Esophagus mucosa (tissue), 1 donor: ENCODE measurements at regions not wholly inside any gene's neighbourhood (a gene's known extent, or its start where the extent isn't known, plus 50 kb on each side); places are given as distances from the start of the nearest gene placed in this dataset.
"Not testable (repeated sequence)": the region's sequence is repeated elsewhere in the genome, so short reads cannot be mapped to it uniquely, and the experiment has no call there.

Source experiments
- ATAC-seq: fragments of 200-7000 bp; cut with Tn5 transposase; one replicate; pipeline ENCODE4 v1.9.1; 2020
- donor health status: DM: yes; HTN: yes; CAD: no.

DNA sequence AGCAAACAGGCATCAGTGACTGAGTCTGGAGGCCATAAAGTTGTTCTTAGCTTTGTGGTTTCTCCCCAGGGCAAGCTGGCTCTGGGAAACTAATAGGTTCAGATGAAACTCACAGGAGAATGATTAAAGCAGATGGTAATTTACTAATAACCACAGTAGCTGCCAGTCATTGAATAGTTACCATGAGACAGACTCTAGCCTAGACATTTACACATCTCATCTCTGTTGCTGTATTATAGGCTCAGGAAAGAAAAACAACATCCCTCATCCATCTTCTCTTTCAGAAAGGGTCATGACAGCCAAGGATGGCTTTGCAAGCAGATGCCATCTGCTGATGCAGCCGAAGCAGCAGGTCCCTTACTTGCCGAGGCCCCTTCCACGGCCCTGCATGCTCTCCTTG lies 314.0 kb upstream of the ID2 start:
- no peak for ATAC-seq

- ATAC-seq = no peak
Observed at GRCh38 chr2:8368463-8368862, 313.4 kb upstream of the ID2 start.

GRCh38 chr2:8369522-8369921 lies 312.3 kb upstream of the ID2 start:
- no peak for ATAC-seq

- ATAC-seq = no peak
Observed at GRCh38 chr2:8370258-8370802, 311.5 kb upstream of the ID2 start.

DNA sequence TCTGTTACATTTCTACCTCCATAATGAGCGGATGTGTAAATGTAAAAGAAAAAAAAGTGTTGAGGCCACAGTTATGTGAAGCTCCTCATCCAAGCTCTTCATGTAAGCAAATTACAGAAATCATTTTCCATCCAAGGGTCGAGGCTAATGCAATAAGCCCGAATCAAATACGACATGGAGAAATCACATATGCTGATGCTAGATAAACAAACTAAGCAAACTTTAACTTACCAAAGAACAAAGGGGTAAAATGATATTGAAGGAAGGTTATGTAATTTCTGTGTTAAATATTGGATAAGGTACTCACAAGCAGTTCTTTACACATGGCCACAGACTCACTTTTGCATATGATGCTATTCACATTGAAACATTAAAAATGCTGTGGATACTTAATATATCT lies 310.2 kb upstream of the ID2 start:
- ATAC-seq = no peak

DNA sequence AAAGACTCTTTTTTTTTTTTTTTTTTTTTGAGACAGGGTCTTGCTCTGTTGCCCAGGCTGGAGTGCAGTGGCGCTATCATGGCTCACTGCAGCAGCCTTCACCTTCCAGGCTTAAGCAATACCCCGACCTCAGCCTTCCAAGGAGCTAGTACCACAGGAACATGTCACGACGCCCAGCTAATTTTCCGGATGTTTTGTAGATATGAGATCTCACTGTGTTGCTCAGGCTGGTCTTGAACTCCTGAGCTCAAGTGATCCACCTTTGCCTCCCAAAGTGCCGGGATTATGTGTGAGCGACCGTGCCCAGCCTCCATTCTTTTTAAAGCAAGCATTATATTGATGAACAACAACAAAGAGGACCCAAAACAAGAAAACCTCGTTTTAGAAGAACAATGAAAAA lies 307.1 kb upstream of the ID2 start:
- no peak for ATAC-seq

DNA sequence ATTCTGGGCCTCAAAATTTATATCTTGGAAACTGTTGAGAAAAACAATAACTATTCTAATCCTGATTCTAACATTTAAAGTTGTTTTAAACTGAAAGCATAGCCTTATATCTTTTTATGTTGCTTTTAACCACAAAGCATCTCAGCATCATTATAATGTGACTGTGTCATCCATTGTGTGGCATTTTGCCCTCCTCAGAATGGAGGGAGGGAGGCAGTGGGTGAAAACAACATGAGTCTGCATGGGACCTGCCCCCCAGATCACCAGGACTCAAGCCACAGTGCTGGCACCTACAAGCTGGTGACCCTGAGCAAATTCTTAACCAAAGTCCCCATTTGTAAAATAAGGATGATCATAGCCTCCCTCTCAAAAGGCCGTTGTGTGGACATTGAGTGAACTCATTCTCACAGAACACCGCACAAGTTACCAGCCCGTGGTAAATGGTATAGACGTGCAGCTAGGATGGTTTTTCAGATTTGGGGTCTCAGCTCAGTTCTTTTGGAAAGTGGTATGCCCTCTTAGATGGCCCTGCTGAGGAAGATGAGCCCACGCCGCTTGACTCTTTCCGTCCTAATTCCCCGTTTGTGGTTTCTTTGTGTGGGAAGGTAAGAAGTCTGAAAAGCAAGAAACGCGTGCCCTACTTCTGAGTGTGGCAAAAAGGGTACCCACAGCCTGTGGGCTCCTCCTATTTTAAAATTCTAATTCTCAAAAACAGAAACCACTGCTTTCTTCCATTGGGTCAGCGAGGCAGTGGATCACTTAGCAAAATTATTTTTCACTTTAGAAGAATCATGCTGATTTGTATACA lies 305.0 kb upstream of the ID2 start:
- no peak for ATAC-seq

- ATAC-seq = no peak
Observed at GRCh38 chr2:8378016-8378810, 303.6 kb upstream of the ID2 start.

DNA sequence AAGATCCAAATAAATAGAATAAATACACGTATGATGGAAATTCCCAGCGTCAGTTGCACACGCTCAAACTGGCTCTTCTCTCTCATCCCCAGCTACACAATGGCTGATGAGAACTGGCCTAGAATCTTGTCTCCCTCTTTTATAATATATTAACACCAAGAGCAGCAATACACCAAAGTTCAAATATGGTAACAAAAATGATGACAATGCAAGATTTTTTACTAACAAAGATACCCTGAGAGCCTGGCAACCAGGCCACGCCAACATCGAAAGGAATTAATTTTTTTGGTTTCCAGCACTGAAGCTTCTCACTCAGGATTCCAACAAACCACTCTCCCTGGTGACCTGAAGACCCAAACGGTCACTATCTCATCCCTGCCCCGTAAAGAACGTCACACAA lies 302.7 kb upstream of the ID2 start:
- no peak for ATAC-seq

DNA sequence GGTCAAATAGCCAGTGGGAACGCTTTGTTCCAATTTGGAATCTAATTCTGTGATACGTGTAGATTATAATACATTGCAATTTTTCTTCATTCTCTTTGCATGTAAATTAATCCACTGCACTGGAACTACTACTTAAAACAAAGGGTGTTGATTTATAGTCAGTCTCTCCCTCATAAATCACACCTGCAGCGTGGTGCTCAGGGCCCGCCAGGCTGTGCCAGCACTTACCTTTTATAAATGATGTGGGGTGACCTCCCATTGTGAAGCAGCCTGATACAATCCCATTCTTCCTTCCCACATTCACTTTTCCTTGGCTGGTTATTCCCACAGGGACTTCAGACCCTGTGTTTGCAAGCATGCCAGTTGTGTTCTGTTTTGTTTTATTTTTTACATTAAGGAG lies 302.3 kb upstream of the ID2 start:
- no peak for ATAC-seq

DNA sequence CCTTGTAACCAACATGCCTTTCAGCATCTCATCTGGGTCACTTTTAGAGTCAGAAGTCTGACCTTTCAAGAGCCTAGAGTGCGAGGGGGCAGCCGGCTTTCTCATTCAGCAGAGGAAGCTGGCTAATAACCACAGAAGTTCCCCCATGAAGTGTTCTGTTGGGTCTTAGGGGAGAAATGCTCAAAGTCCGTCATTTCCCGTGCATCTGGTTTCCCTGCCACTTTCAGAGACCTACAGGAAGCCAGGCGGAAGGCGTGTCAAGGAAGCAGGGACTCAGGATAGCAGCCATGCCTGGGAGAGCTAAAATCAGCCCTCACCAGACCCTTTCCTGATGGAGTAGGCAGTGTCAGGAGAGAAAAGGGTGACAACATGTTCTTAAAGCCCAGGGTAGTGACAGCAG lies 301.8 kb upstream of the ID2 start:
- no peak for ATAC-seq

DNA sequence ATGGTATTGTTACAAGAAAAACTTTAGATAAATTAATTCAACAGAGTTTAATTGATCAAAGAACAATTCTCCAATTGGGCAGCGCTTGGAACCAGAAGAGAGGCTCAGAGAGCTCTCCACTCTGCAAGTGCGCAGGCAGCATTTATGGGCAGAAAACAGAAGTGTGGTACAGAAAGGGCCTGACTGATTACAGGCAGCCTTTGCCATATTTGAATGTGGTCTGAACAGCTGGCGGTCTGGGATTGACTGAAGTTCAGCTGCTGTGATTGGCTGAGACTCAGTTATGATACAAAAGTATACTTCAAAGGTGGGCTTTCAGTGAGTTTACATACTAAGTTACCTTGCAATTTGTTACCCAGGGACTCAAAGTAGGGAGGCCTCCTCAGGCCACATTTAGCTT lies 301.3 kb upstream of the ID2 start:
- no peak for ATAC-seq

DNA sequence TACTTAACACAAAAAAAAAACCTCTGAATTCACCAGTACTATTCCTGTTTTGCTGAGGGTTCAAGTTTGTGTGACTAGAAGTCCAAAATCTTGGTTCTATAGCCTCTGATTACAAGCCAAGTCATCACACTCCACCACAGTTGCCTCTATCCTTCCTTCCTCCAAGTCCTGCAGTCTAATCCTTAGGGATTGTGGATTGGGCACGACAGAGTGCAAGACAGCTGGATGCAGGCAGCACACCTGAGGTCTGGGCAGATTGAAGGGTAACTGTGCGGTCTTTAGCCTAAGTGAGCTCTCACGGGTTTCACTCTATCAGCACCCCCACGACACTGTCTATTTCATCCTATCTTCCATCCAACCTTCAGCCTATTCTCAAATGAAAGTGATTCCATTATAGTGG lies 299.4 kb upstream of the ID2 start:
- ATAC-seq = no peak

DNA sequence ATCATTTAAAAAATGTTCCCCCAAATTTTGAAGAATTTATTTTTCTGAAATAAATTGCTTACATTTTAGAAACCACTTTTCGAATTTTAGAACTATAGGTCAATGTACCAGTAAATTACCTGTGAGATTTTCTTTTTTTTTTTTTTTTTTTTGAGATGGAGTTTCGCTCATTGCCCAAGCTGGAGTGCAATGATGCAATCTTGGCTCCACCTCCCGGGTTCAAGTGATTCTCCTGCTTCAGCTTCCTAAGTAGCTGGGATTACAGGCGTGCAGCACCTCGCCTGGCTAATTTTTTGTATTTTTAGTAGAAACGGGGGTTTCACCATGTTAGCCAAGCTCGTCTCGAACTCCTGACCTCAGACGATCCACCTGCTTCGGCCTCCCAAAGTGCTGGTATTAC lies 295.1 kb upstream of the ID2 start:
- not testable (repeated sequence) for ATAC-seq

GRCh38 chr2:8388781-8389180 lies 293.1 kb upstream of the ID2 start:
- ATAC-seq = no peak

DNA sequence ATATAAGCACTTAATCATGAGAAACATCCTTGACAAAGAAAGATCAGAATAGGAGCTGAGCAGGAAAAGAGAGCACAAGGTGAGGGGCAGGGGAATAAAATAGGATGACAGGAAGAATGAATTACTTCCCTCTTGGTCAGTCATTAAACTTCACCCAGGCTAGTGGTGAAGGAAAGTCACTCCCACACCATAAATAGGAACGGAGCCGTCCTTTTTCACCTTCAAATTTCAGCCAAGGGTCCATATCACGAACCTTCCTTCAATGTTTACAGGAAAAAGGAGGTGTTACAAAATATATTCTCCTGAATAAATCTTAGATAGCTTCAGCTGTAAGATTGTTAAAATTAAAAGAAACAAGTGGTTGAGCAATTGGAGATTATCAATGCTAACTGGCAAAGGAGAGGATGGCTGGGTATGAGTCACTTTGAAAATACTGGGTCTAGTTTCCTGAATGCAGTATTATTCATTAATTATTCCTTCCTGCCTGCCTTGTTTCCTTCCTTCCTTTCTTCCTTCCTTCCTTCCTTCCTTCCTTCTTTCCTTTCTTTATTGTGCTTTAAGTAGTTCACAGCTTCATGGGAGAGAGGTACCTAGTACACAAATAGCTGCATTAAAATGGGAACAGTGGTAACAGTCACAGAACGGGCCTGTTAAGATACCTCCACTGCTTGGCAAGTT lies 292.3 kb upstream of the ID2 start:
- no peak for ATAC-seq

DNA sequence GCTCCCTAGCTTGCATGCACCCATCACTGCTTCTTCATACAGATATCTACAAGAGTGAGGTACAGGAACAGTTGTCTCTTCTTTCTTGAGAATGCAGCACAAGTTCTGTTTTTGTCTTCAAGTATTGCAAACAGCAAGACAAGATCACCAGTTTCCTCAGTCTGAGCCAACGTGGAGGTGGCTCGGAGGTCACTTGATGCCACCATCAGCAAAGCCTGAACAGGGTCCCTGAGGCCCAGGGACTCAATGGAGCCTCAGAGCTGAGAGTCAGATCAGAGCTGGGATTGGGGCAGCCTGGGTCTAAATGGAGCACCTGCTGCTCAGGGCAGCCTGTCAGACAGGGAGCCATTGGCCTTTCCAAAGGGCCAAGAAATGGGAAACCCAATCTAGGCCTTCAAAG lies 290.7 kb upstream of the ID2 start:
- no peak for ATAC-seq

GRCh38 chr2:8391584-8391983 lies 290.3 kb upstream of the ID2 start:
- no peak for ATAC-seq

DNA sequence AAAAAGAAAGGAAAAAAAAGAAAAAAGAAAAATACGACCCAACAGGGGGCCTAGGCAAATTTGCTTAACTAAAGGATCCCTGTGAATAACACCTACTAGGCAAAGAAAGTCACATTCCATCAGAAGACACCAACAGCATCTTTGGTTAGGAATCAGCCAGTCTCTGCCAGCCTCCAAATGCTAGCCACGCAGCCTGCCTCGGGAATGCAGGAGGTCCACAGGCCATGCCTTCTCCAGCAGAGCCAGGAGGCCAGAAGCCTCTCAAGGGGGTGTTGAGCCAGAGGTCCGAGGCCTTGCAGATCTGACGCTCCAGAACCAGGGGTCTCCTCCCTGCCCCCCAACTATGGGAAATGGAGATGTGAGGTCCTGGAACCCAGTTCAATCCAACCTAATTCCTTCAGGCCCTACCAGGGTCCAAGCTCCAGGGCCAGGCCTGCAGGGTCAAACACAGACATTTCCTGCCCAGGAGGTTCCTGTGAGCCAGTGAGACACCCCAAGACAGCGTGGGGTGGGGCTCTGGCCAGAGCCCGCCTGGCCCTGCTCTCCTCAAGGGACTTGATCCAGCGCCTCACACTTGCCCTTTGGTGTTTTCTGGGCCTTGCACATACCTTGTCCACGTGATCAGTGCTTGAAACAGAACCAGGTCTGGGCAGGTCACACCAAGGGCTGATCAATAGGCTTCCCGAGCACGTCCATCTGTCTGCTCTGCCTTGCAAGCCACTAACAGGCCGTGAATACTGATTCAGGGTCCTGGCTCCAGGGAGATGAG lies 289.6 kb upstream of the ID2 start:
- no peak for ATAC-seq

- no peak for ATAC-seq
Observed at GRCh38 chr2:8393506-8393905, 288.4 kb upstream of the ID2 start.

DNA sequence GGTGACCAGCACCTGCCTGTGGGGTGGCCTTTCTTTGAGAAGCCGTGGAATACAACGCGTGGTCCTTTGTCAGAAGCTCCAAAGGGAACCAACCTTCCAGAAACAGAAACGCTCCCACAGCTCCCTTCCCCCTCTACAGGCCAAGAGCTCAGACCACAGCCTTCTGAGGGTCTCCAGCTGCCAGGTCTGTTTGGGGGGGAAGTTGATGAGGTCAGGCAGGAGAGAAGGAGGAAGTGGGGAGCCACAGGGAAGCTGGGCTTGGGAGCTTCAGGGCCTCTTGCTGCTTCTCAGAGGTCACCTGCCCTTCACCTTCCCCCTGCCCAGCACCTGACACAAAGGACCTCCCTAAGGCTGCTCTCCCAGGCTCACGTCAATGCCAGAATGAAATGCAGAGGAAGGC lies 287.7 kb upstream of the ID2 start:
- ATAC-seq = no peak

- ATAC-seq = no peak
Observed at GRCh38 chr2:8394569-8395359, 287.1 kb upstream of the ID2 start.
